ENCODE measurements at regions not wholly inside any gene's neighbourhood (a gene's known extent, or its start where the extent isn't known, plus 50 kb on each side); places are given as distances from the start of the nearest gene placed in this dataset.
A peak's percentile ranks its signal among the peaks of the same experiment; 100 is the strongest.

- DNase-seq (ENCODE audit: low read depth) = no peak
- H3K4me3 ChIP-seq (replicated peaks; ENCODE audit: low read depth, low read length) = no peak overlapping the region
- no peak for TF ChIP-seq CTCF (IDR thresholded peaks at IDR 0.05; ENCODE audit: low read length, missing control alignments)
These were observed 930.7 kb upstream of the PCDH10 start for GRCh38 chr4:132218406-132218805.

- TF ChIP-seq CTCF (IDR thresholded peaks at IDR 0.05; ENCODE audit: low read length, missing control alignments) = no peak
- DNase-seq (ENCODE audit: low read depth) = no peak
- H3K4me3 ChIP-seq (replicated peaks; ENCODE audit: low read depth, low read length) = peak overlapping the region; percentile 55
These were observed 921.8 kb upstream of the PCDH10 start for GRCh38 chr4:132227151-132227856.

GRCh38 chr4:132227857-132228165 lies 921.3 kb upstream of the PCDH10 start:
- H3K4me3 ChIP-seq (replicated peaks; ENCODE audit: low read depth, low read length) = peak overlapping the region; percentile 55
- peak; percentile 64 for DNase-seq (ENCODE audit: low read depth)

GRCh38 chr4:132228676-132229075 lies 920.4 kb upstream of the PCDH10 start:
- no peak overlapping the region for H3K4me3 ChIP-seq (replicated peaks; ENCODE audit: low read depth, low read length)
- no peak for TF ChIP-seq CTCF (IDR thresholded peaks at IDR 0.05; ENCODE audit: low read length, missing control alignments)
- DNase-seq (ENCODE audit: low read depth) = no peak

More at GRCh38 chr4:132227857-132228165, 921.3 kb upstream of the PCDH10 start:
- TF ChIP-seq CTCF (IDR thresholded peaks at IDR 0.05; ENCODE audit: low read length, missing control alignments) = peak; percentile 59

- no peak overlapping the region for H3K4me3 ChIP-seq (replicated peaks; ENCODE audit: low read depth, low read length)
- no peak for DNase-seq (ENCODE audit: low read depth)
- TF ChIP-seq CTCF (IDR thresholded peaks at IDR 0.05; ENCODE audit: low read length, missing control alignments) = no peak
These were observed 919.1 kb upstream of the PCDH10 start for GRCh38 chr4:132230025-132230424.

- DNase-seq (ENCODE audit: low read depth) = no peak
- TF ChIP-seq CTCF (IDR thresholded peaks at IDR 0.05; ENCODE audit: low read length, missing control alignments) = no peak
- no peak overlapping the region for H3K4me3 ChIP-seq (replicated peaks; ENCODE audit: low read depth, low read length)
These were observed 910.4 kb upstream of the PCDH10 start for GRCh38 chr4:132238697-132239096.

- no peak overlapping the region for H3K4me3 ChIP-seq (replicated peaks; ENCODE audit: low read depth, low read length)
- TF ChIP-seq CTCF (IDR thresholded peaks at IDR 0.05; ENCODE audit: low read length, missing control alignments) = no peak
- no peak for DNase-seq (ENCODE audit: low read depth)
These were observed 909.0 kb upstream of the PCDH10 start for GRCh38 chr4:132240081-132240480.
